Endothelial cell of umbilical vein (primary cell): ENCODE measurements at regions not wholly inside any gene's neighbourhood (a gene's known extent, or its start where the extent isn't known, plus 50 kb on each side); places are given as distances from the start of the nearest gene placed in this dataset.

ENCODE experiments used
- BruUV-seq: library from RNA; stranded (reverse); fragments of 400-500 nt; replicated peaks from 2 replicates; lab custom pipeline; 2021; lab: Mats Ljungman, UMichigan
- CTCF ChIA-PET: fragments of 300-600, 350-600 bp; sonication (Branson Sonifier 250); formaldehyde crosslinking; loops from one replicate; lab custom pipeline; 2021; ENCODE audit warnings: antibody characterized with exemption, inconsistent platforms; lab: Charles Lee
- POLR2A ChIA-PET: fragments of 300-600, 350-600 bp; sonication (Branson Sonifier 250); formaldehyde crosslinking; loops from one replicate; lab custom pipeline; 2021; ENCODE audit warnings: antibody characterized with exemption, inconsistent platforms; lab: Charles Lee
- DNase-seq: peaks from one replicate; pipeline ENCODE4 v3.0.0-alpha.2; 2011; ENCODE audit warnings: low read depth, low spot score
- FAIRE-seq: peaks from 2 replicates; lab custom pipeline; 2011; peaks lifted over from hg19 to GRCh38; lab: Jason Lieb, UNC
- H2AFZ ChIP-seq: 2 replicates; pipeline ENCODE4 v1.6.0; 2012; ENCODE audit warnings: low read depth, low read length, control low read depth, inconsistent platforms
- H3K27ac ChIP-seq: 2 replicates; pipeline ENCODE4 v1.5.1; 2011; ENCODE audit warnings: low read depth, mild to moderate bottlenecking, control low read depth, low read length, moderate library complexity; ENCODE audit not compliant: insufficient read depth
- H3K27me3 ChIP-seq, 2 experiments: 2 replicates each; pipeline versions ENCODE4 v1.6.0 to v1.6.1; 2011; ENCODE audit warnings: low read length in 2 of 2, mixed read lengths in 1 of 2; ENCODE audit not compliant: control insufficient read depth in 2 of 2, insufficient read depth in 2 of 2
- H3K36me3 ChIP-seq, 2 experiments: 2 replicates in 1 of 2; 3 replicates in 1 of 2; pipeline ENCODE4 v1.5.1; 2011; ENCODE audit warnings: low read length in 2 of 2, mild to moderate bottlenecking in 1 of 2, moderate library complexity in 1 of 2; ENCODE audit not compliant: control insufficient read depth in 2 of 2, insufficient read depth in 2 of 2; ENCODE audit errors: extremely low read depth in 1 of 2
- H3K4me1 ChIP-seq: 3 replicates; pipeline ENCODE4 v1.5.1; 2011; ENCODE audit warnings: mild to moderate bottlenecking, low read length; ENCODE audit not compliant: control insufficient read depth, insufficient read depth; ENCODE audit errors: extremely low read depth
- H3K4me2 ChIP-seq: 2 replicates; pipeline ENCODE4 v1.6.1; 2011; ENCODE audit warnings: low read length, control low read depth, mixed read lengths; ENCODE audit not compliant: insufficient read depth
- H3K4me3 ChIP-seq, 3 experiments: fragments of 200-600 bp in 1 of 3; sonication (generic), shearing (Covaris generic) in 1 of 3; replicated peaks in 1 of 3; 2 replicates each; pipeline ENCODE4 v1.5.1; 2011 to 2016; ENCODE audit warnings: control low read depth in 3 of 3, low read length in 3 of 3, mild to moderate bottlenecking in 2 of 3, inconsistent platforms in 1 of 3, low read depth in 1 of 3, moderate library complexity in 1 of 3; ENCODE audit not compliant: insufficient read depth in 1 of 3
- H3K79me2 ChIP-seq: 2 replicates; pipeline ENCODE4 v1.6.0; 2012; ENCODE audit warnings: low read length, inconsistent platforms; ENCODE audit not compliant: control insufficient read depth, insufficient read depth
- H3K9ac ChIP-seq: replicated peaks from 2 replicates; pipeline ENCODE3; 2011; ENCODE audit warnings: low read length, control low read depth; ENCODE audit not compliant: insufficient read depth; ENCODE audit errors: extremely low read depth
- H3K9me1 ChIP-seq: replicated peaks from 3 replicates; pipeline ENCODE4 v1.6.0; 2011; ENCODE audit warnings: mild to moderate bottlenecking, low read length; ENCODE audit not compliant: control insufficient read depth, insufficient read depth; ENCODE audit errors: extremely low read depth
- H3K9me3 ChIP-seq: replicated peaks from 2 replicates; pipeline ENCODE4 v1.5.1; 2012; ENCODE audit warnings: low read length, inconsistent platforms; ENCODE audit not compliant: control insufficient read depth, insufficient read depth
- H4K20me1 ChIP-seq: replicated peaks from 2 replicates; pipeline ENCODE3; 2011; ENCODE audit warnings: mild to moderate bottlenecking, low read length; ENCODE audit not compliant: control insufficient read depth, insufficient read depth; ENCODE audit errors: extremely low read depth
- EZH2 ChIP-seq: IDR thresholded peaks from 2 replicates; pipeline ENCODE4 v1.6.1; 2012; ENCODE audit warnings: borderline replicate concordance, low read depth, mild to moderate bottlenecking, moderate library complexity, low read length, inconsistent platforms; ENCODE audit not compliant: severe bottlenecking
- FOS ChIP-seq: IDR thresholded peaks from 2 replicates; pipeline ENCODE4 v1.6.1; 2011; ENCODE audit warnings: mild to moderate bottlenecking, low read length, moderate library complexity, borderline replicate concordance; ENCODE audit not compliant: insufficient read depth
- GATA2 ChIP-seq: IDR thresholded peaks from 2 replicates; pipeline ENCODE4 v1.7.0; 2011; ENCODE audit warnings: low read depth, mild to moderate bottlenecking, moderate library complexity, mixed read lengths, low read length; ENCODE audit not compliant: insufficient read length, insufficient read depth
- JUN ChIP-seq: IDR thresholded peaks from 2 replicates; pipeline ENCODE4 v1.6.1; 2011; ENCODE audit warnings: borderline replicate concordance, low read depth; ENCODE audit not compliant: insufficient read length, insufficient read depth
- MYC ChIP-seq: IDR thresholded peaks from one replicate; pipeline ENCODE4 v1.6.1; 2011; ENCODE audit warnings: mild to moderate bottlenecking, low read depth, low read length
- POLR2A ChIP-seq: IDR thresholded peaks from 2 replicates; pipeline ENCODE4 v1.6.1; 2012; ENCODE audit warnings: low read depth, mild to moderate bottlenecking, control low read depth, low read length
- POLR2AphosphoS5 ChIP-seq: IDR thresholded peaks from 2 replicates; pipeline ENCODE4 v1.6.1; 2012; ENCODE audit warnings: low read depth, mild to moderate bottlenecking, control low read depth, low read length, moderate library complexity; ENCODE audit not compliant: insufficient read depth
- dilution Hi-C: fragments of 300-500 bp; cut with MboI; formaldehyde crosslinking; loops from one replicate; pipeline ENCODE4 v1.15.0; 2019; ENCODE audit warnings: low sequenced_read_pairs; ENCODE audit not compliant: extremely low pct_ligation_motif_present
- intact Hi-C: fragments of 100-400 bp; cut with micrococcal nuclease; formaldehyde crosslinking; loops from one replicate; pipeline ENCODE4 v1.10.0; 2022
- TF ChIP-seq, protein P1 (sequence below): IDR thresholded peaks from 2 replicates; pipeline ENCODE4 v1.6.1; 2011; ENCODE audit not compliant: insufficient read depth, insufficient read length
- TF ChIP-seq, protein P2 (sequence below), 2 donors: IDR thresholded peaks; 1 replicate in 1 of 2; 2 replicates in 1 of 2; pipeline ENCODE4 v1.5.1; 2011; ENCODE audit warnings: low read length in 2 of 2, mild to moderate bottlenecking in 2 of 2, moderate library complexity in 2 of 2, control low read depth in 1 of 2, inconsistent platforms in 1 of 2, low read depth in 1 of 2; ENCODE audit not compliant: insufficient read depth in 1 of 2; ENCODE audit errors: extremely low read depth in 1 of 2

DNA sequence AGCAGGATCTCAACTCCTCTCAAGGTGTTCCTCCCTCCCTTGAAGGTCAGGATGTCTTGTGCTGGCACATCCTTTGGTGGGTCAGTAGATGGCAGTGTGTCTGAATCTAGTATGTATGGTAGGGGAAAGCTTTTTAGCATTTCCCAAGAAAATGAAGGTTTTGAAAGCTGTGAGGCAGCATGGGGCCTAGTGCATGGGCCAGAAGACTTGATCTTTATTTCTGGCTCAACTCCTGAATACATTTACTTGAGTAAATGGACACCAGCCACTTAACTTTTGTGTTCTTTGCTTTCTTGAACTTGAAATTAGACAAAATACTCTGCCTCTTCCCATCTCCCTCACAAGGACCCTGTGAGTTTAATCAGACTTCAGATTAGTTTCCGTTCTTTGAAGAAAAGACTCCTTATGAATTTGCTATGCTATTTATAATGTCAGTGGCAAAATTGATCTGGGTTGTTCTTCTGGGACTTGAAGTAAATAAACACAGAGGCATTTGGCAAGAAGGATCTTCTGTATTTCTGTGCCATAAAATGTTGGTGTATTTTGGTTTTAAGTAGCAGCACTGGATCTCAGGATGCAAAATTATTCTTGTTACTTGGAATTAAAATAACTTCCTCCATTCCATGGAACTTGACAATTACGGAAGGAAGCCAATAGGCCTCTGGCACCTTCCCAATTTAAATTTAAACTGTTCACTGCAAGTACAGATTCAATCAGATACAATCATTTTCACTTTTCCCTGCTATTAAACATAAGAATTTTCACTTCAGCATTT, 288.8 kb downstream of the CASP12 start:
- Histone ChIP-seq H3K4me3 (no peak overlapping the region), H3K9me3 (no peaks in the 10 kb centered on the region), H3K9me1 (no peaks in the 10 kb centered on the region), H3K4me1 (peaks cover 8% of the 10 kb centered on the region), H4K20me1 (no peaks in the 10 kb centered on the region), H3K27me3 (no peaks in the 10 kb centered on the region), H3K9ac (no peak overlapping the region), H2AFZ (peak overlapping the region; percentile 0), H3K36me3 (no peaks in the 10 kb centered on the region), H3K27ac (no peak overlapping the region), H3K79me2 (no peaks in the 10 kb centered on the region), H3K4me2 (peak overlapping the region; percentile 43)
- BruUV-seq = no TSS peak
- CTCF ChIA-PET = interaction anchor here (0.5 to 2.2 kb wide), 20 partner anchors 11 to 1254 kb away, joined by 3 to 68 read pairs (median 4); no protein-coding TSS in a partner anchor
- DNase-seq = peak; percentile 80
- intact Hi-C loops = loop anchor here (1.0 to 5.0 kb wide), 6 partner anchors 163 to 1253 kb away; no protein-coding TSS in a partner anchor
- dilution Hi-C loops = no loop called here
- POLR2A ChIA-PET = no interaction called here
- peak; percentile 21 for FAIRE-seq
- TF ChIP-seq, protein P1, sequence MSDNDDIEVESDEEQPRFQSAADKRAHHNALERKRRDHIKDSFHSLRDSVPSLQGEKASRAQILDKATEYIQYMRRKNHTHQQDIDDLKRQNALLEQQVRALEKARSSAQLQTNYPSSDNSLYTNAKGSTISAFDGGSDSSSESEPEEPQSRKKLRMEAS = no peak
- TF ChIP-seq, protein P2, sequence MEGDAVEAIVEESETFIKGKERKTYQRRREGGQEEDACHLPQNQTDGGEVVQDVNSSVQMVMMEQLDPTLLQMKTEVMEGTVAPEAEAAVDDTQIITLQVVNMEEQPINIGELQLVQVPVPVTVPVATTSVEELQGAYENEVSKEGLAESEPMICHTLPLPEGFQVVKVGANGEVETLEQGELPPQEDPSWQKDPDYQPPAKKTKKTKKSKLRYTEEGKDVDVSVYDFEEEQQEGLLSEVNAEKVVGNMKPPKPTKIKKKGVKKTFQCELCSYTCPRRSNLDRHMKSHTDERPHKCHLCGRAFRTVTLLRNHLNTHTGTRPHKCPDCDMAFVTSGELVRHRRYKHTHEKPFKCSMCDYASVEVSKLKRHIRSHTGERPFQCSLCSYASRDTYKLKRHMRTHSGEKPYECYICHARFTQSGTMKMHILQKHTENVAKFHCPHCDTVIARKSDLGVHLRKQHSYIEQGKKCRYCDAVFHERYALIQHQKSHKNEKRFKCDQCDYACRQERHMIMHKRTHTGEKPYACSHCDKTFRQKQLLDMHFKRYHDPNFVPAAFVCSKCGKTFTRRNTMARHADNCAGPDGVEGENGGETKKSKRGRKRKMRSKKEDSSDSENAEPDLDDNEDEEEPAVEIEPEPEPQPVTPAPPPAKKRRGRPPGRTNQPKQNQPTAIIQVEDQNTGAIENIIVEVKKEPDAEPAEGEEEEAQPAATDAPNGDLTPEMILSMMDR (IDR thresholded peaks at IDR 0.05; ENCODE audit: extremely low read depth in 1 of 2, insufficient read depth in 1 of 2, low read depth in 1 of 2, low read length in 2 of 2) = peak; percentile 69 to 74

DNA sequence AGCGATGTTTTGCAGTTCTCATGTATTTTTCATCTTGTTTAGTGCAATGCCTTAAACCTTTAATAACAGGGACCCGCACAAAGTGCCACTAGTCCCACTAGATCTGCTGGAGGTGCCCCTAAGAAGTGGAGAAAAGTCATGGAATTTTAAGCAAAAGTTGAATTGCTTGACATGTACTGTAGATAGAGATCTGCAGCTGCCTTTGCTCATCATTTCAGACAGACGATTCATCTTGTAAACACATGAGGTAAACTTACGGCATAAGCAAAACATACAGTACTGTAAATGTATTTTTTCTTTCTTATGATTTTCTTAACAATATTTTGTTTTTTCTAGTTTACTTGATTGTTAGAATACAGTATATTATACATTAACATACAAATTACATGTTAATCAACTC, 295.6 kb downstream of the CASP12 start:
- H4K20me1 ChIP-seq = no peaks in the 10 kb centered on the region
- H3K9ac ChIP-seq = no peak overlapping the region
- H3K9me1 ChIP-seq = no peaks in the 10 kb centered on the region
- H3K9me3 ChIP-seq = no peaks in the 10 kb centered on the region
- no peaks in the 10 kb centered on the region for H3K27me3 ChIP-seq
- dilution Hi-C loops (no loop called here), intact Hi-C loops (no loop called here)
- no peak overlapping the region for H3K4me3 ChIP-seq
- no peak for DNase-seq
- TF ChIP-seq EZH2 = no peak
- no peak for TF ChIP-seq FOS
- no peak for TF ChIP-seq GATA2
- TF ChIP-seq, protein P1 = no peak
- TF ChIP-seq, protein P2 (IDR thresholded peaks at IDR 0.05; ENCODE audit: extremely low read depth in 1 of 2, insufficient read depth in 1 of 2, low read depth in 1 of 2, low read length in 2 of 2) = no peak
- TF ChIP-seq POLR2A = no peak
- TF ChIP-seq JUN = no peak
- no peak for TF ChIP-seq POLR2AphosphoS5
- TF ChIP-seq MYC = no peak
- BruUV-seq = no TSS peak
- no peaks in the 10 kb centered on the region for H3K4me1 ChIP-seq
- H2AFZ ChIP-seq = no peak overlapping the region
- no peaks in the 10 kb centered on the region for H3K36me3 ChIP-seq
- ChIA-PET CTCF (no interaction called here), POLR2A (no interaction called here)
- H3K79me2 ChIP-seq = no peaks in the 10 kb centered on the region
- H3K4me2 ChIP-seq = no peak overlapping the region
- FAIRE-seq = no peak
- no peak overlapping the region for H3K27ac ChIP-seq
